Neural progenitor cell (in vitro differentiated cells): ENCODE measurements at regions not wholly inside any gene's neighbourhood (a gene's known extent, or its start where the extent isn't known, plus 50 kb on each side); places are given as distances from the start of the nearest gene placed in this dataset.

Experiments
- DNase-seq: peaks from one replicate; pipeline ENCODE4 v3.0.0-alpha.2; 2016; ENCODE audit warnings: low spot score
- H2AFZ ChIP-seq: fragments of 200-600 bp; sonication (generic); replicated peaks from 2 replicates; pipeline ENCODE4 v1.6.1; 2016; ENCODE audit warnings: antibody characterized with exemption
- H3F3A ChIP-seq: fragments of 200-600 bp; sonication (generic); 2 replicates; pipeline ENCODE4 v1.6.1; 2016; ENCODE audit warnings: antibody characterized with exemption, low read depth
- H3K27ac ChIP-seq: fragments of 200-600 bp; sonication (generic); 2 replicates; pipeline ENCODE4 v1.5.1; 2016; ENCODE audit warnings: mild to moderate bottlenecking
- H3K27me3 ChIP-seq: fragments of 200-600 bp; sonication (generic); 2 replicates; pipeline ENCODE4 v1.6.1; 2016; ENCODE audit warnings: mild to moderate bottlenecking, moderate library complexity
- H3K36me3 ChIP-seq: fragments of 200-600 bp; sonication (generic); 2 replicates; pipeline ENCODE4 v1.5.1; 2016
- H3K4me1 ChIP-seq: fragments of 200-600 bp; sonication (generic); 2 replicates; pipeline ENCODE4 v1.6.1; 2016; ENCODE audit warnings: mixed run types
- H3K4me2 ChIP-seq: fragments of 200-600 bp; sonication (generic); 2 replicates; pipeline ENCODE4 v1.6.1; 2016
- H3K4me3 ChIP-seq: fragments of 200-600 bp; sonication (generic); 2 replicates; pipeline ENCODE4 v1.5.1; 2016
- H3K79me2 ChIP-seq: fragments of 200-600 bp; sonication (generic); 2 replicates; pipeline ENCODE4 v1.6.1; 2016; ENCODE audit warnings: low read depth
- H3K9ac ChIP-seq: fragments of 200-600 bp; sonication (generic); 2 replicates; pipeline ENCODE4 v1.6.1; 2016
- H3K9me3 ChIP-seq: fragments of 200-600 bp; sonication (generic); 2 replicates; pipeline ENCODE4 v1.5.1; 2016; ENCODE audit warnings: low read depth
- H4K20me1 ChIP-seq: fragments of 200-600 bp; sonication (generic); 2 replicates; pipeline ENCODE4 v1.6.1; 2016; ENCODE audit warnings: low read depth
- H3K27ac Mint-ChIP-seq: 3 replicates; pipeline ENCODE4 v1.8.0; 2021; ENCODE audit warnings: mixed read lengths
- H3K27me3 Mint-ChIP-seq: 2 replicates; pipeline ENCODE4 v1.8.0; 2022; ENCODE audit warnings: low read depth, mild to moderate bottlenecking, inconsistent platforms, moderate library complexity, mixed read lengths; ENCODE audit not compliant: insufficient read depth
- H3K36me3 Mint-ChIP-seq: 3 replicates; pipeline ENCODE4 v1.8.0; 2021; ENCODE audit warnings: mixed read lengths
- H3K4me1 Mint-ChIP-seq: 3 replicates; pipeline ENCODE4 v1.8.0; 2021; ENCODE audit warnings: mixed read lengths
- H3K4me3 Mint-ChIP-seq: 3 replicates; pipeline ENCODE4 v1.8.0; 2021; ENCODE audit warnings: mild to moderate bottlenecking, moderate library complexity, mixed read lengths
- H3K9me3 Mint-ChIP-seq: 3 replicates; pipeline ENCODE4 v1.8.0; 2020; ENCODE audit warnings: mixed read lengths
- CTCF ChIP-seq: fragments of 200-600 bp; sonication (generic); IDR thresholded peaks from 2 replicates; pipeline ENCODE4 v1.5.1; 2017; ENCODE audit warnings: antibody characterized with exemption, mild to moderate bottlenecking
- EZH2 ChIP-seq: fragments of 200-600 bp; sonication (generic); IDR thresholded peaks from 2 replicates; pipeline ENCODE4 v1.6.1; 2017; ENCODE audit warnings: antibody characterized with exemption, mild to moderate bottlenecking, moderate library complexity
- EZH2phosphoT487 ChIP-seq: fragments of 200-600 bp; sonication (generic); IDR thresholded peaks from 2 replicates; pipeline ENCODE4 v1.6.1; 2017; ENCODE audit warnings: antibody characterized with exemption

- H3K4me3 ChIP-seq, result no peak overlapping the region
- no peaks in the 10 kb centered on the region for H4K20me1 ChIP-seq
- H3K9ac ChIP-seq, result no peak overlapping the region
- Mint-ChIP-seq H3K4me3 (no peak overlapping the region), H3K9me3 (peaks cover 12% of the 10 kb centered on the region), H3K27ac (no peak overlapping the region), H3K27me3 (peaks cover 8% of the 10 kb centered on the region), H3K36me3 (no peaks in the 10 kb centered on the region), H3K4me1 (peaks cover 20% of the 10 kb centered on the region)
- TF ChIP-seq EZH2phosphoT487 (no peak), CTCF (no peak), EZH2 (no peak)
- H3F3A ChIP-seq, result no peaks in the 10 kb centered on the region
- H3K4me2 ChIP-seq, result no peak overlapping the region
- H3K9me3 ChIP-seq, result no peaks in the 10 kb centered on the region
- no peak for DNase-seq
- no peaks in the 10 kb centered on the region for H3K36me3 ChIP-seq
- H3K27me3 ChIP-seq, result no peaks in the 10 kb centered on the region
- H2AFZ ChIP-seq, result no peak overlapping the region
- H3K4me1 ChIP-seq, result peaks cover 13% of the 10 kb centered on the region
- no peaks in the 10 kb centered on the region for H3K79me2 ChIP-seq
- H3K27ac ChIP-seq, result no peak overlapping the region
Measured at GRCh38 chr9:86670076-86670475, 277.2 kb downstream of the GAS1 start.

- H3K9ac ChIP-seq, result no peak overlapping the region
- Mint-ChIP-seq H3K27ac (no peak overlapping the region), H3K36me3 (no peaks in the 10 kb centered on the region), H3K27me3 (peaks cover 8% of the 10 kb centered on the region), H3K4me3 (no peak overlapping the region), H3K4me1 (peaks cover 13% of the 10 kb centered on the region), H3K9me3 (peaks cover 12% of the 10 kb centered on the region)
- no peak overlapping the region for H3K27ac ChIP-seq
- peak; percentile 5 for DNase-seq
- no peaks in the 10 kb centered on the region for H3K36me3 ChIP-seq
- no peaks in the 10 kb centered on the region for H4K20me1 ChIP-seq
- H3K9me3 ChIP-seq, result no peaks in the 10 kb centered on the region
- no peak for TF ChIP-seq EZH2
- no peak for TF ChIP-seq CTCF
- TF ChIP-seq EZH2phosphoT487, result no peak
- H2AFZ ChIP-seq, result no peak overlapping the region
- peaks cover 6% of the 10 kb centered on the region for H3K4me1 ChIP-seq
- H3K4me2 ChIP-seq, result peak overlapping the region; percentile 4
- no peaks in the 10 kb centered on the region for H3K79me2 ChIP-seq
- no peaks in the 10 kb centered on the region for H3F3A ChIP-seq
- H3K4me3 ChIP-seq, result no peak overlapping the region
- H3K27me3 ChIP-seq, result no peaks in the 10 kb centered on the region
Measured at GRCh38 chr9:86669422-86669821, 277.9 kb downstream of the GAS1 start.

- Histone ChIP-seq H2AFZ (no peak overlapping the region), H3K79me2 (no peaks in the 10 kb centered on the region), H3K4me1 (peaks cover 6% of the 10 kb centered on the region), H3F3A (no peaks in the 10 kb centered on the region), H3K27ac (no peak overlapping the region), H3K9me3 (no peaks in the 10 kb centered on the region), H3K27me3 (no peaks in the 10 kb centered on the region), H4K20me1 (no peaks in the 10 kb centered on the region), H3K4me2 (no peak overlapping the region), H3K4me3 (no peak overlapping the region), H3K9ac (no peak overlapping the region), H3K36me3 (no peaks in the 10 kb centered on the region)
- Mint-ChIP-seq H3K4me1 (peaks cover 6% of the 10 kb centered on the region), H3K27ac (no peak overlapping the region), H3K27me3 (peaks cover 8% of the 10 kb centered on the region), H3K9me3 (peaks cover 12% of the 10 kb centered on the region), H3K4me3 (no peak overlapping the region), H3K36me3 (no peaks in the 10 kb centered on the region)
- DNase-seq, result no peak
- no peak for TF ChIP-seq CTCF
Measured at GRCh38 chr9:86668488-86668887, 278.8 kb downstream of the GAS1 start.

- H3F3A ChIP-seq, result no peaks in the 10 kb centered on the region
- H3K4me3 ChIP-seq, result no peak overlapping the region
- peaks cover 6% of the 10 kb centered on the region for H3K4me1 ChIP-seq
- H3K79me2 ChIP-seq, result no peaks in the 10 kb centered on the region
- no peak overlapping the region for H3K27ac ChIP-seq
- H3K4me2 ChIP-seq, result no peak overlapping the region
- no peak overlapping the region for H2AFZ ChIP-seq
- no peaks in the 10 kb centered on the region for H3K9me3 ChIP-seq
- no peaks in the 10 kb centered on the region for H3K36me3 ChIP-seq
- Mint-ChIP-seq H3K4me1 (peaks cover 6% of the 10 kb centered on the region), H3K9me3 (peaks cover 12% of the 10 kb centered on the region), H3K27ac (no peak overlapping the region), H3K27me3 (peaks cover 3% of the 10 kb centered on the region), H3K4me3 (no peak overlapping the region), H3K36me3 (no peaks in the 10 kb centered on the region)
- H3K27me3 ChIP-seq, result no peaks in the 10 kb centered on the region
- no peaks in the 10 kb centered on the region for H4K20me1 ChIP-seq
- TF ChIP-seq EZH2 (no peak), EZH2phosphoT487 (no peak), CTCF (no peak)
- no peak for DNase-seq
- no peak overlapping the region for H3K9ac ChIP-seq
Measured at GRCh38 chr9:86667307-86667706, 280.0 kb downstream of the GAS1 start.
